CD1c-positive myeloid dendritic cell (primary cell): ENCODE measurements at regions not wholly inside any gene's neighbourhood (a gene's known extent, or its start where the extent isn't known, plus 50 kb on each side); places are given as distances from the start of the nearest gene placed in this dataset.

Experiments
- DNase-seq: peaks from one replicate; pipeline ENCODE4 v3.0.0-alpha.2; 2016; ENCODE audit errors: extremely low spot score

DNA sequence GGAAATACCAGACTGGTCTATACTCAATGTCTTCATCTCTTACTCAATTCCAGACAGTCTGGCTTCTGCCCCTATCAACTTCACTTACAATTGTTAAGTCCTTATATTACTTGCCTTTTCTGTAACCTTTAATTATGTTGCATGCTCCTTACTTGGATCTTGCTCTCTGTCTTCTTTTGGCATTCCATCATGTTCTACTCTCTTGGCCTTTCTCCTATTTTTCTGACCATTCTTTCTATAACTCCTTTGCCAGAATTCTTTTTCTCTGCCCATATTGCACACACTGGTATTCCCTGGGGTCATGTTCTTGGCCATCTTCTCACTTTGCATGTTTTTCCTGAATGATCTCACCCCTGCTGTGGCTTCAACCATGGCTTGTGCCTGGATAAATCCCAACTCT, 209.8 kb upstream of the ZNF462 start:
- no peak for DNase-seq

DNA sequence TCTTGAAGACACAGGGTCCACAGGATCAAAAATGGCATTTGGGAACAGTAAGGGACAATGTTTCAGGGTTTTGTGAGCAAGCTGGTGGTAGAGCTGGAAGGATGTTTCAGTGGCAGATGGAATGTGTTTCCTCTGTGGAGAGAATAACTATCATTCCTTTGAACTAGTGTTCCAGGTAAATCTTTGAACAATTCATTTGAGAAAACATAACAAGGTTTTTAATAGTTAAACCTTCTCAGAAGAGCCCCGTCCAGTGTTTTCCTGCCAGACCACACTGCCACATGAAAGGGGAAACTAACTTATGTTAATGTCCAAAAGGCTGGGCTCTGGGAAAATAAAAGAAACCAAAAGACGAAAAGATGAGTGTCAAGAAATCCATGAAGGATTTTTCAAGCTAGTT, 207.0 kb upstream of the ZNF462 start:
- DNase-seq: no peak

DNA sequence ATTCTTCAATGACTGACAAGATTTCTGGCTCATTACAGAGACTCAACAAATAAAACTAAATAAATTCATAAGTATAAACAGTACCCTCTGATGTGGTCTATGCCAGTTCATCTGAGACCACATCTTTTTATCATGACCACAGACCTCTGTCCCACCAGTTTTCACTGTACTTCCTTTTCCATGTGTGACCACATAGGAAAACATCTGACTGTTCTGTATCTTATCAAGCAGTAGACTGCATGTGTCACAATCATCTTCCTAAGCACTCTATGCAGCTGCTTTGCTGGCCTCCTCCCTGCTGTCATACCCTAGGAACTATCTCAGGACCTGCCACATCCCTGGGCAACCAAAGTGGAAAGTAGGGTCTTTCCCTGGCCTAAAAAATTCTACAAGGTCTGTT, 205.0 kb upstream of the ZNF462 start:
- DNase-seq: no peak

DNA sequence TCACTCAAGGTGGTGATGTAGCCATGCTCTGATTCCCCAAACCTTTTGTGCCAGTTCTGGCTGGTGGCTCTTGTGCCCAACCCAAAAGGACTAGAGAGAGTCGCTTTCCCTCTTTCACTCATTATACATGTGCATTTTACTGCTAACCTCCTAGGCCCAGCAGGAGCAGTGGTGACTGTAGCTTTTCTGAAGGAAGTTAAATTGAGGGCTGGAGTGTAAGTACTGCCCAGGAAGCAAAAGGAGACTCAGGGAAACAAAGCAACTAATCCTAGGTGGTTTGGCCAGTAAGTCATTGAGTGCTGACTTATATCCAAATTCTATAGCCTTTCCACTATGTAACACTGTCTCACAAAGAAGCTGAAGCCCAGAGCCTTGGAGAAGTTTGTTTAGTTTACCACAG, 194.4 kb upstream of the ZNF462 start:
- DNase-seq: no peak

DNA sequence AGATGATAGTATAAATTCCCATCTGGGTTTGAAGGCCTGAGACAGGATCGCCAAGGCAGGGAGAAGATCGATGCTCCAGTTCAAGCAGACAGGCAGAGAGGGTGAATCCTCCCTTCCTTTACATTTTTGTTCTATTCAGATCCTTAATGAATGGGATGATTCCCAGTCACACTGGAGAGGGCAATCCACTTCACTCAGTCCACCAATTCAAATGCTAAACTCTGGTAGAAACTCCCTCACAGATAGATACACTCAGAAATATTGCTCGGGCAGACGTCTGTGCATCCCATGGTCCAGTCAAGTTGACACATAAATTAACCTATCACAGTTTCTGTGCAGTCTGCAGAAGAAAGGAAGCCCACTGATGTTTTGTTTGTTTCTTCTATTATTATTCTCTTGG, 193.1 kb upstream of the ZNF462 start:
- DNase-seq: no peak

DNA sequence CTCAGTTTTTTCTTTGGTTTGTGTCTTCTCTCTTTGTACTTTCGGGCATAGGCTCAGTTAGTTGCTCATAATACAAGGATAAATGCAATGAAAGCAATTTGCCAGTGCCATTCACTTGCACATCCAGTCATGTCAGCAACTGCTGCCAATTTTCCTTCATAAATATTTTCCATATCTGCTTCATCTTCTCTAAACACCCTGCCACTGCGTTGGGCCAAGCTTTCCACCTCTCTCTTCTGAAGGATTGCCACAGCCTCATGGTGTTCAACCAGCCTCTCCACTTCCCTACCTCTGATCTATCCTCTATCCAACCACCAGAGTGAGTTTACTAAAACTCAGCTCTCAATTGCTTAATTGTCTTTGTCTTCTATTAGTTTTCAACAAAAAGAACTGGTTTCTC, 192.5 kb upstream of the ZNF462 start:
- no peak for DNase-seq

DNA sequence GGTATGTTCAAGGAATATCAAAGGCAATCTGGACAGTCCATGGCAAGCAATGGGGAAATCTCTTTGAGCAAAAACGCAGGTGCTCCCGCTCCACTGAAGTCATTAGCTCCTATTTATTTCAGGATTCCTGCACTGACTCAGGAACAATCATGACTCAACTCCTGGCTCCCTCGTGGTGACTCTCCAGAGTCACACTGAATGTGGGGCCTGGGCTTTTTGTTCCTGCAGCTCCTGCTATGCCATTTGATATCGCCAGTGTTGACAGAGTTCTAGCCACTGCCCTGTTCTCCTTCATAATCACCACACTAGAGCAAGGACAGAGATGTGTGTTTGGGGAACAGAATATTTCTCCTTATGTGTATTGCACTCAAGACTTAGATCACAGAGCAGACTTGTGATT, 187.2 kb upstream of the ZNF462 start:
- DNase-seq: no peak

DNA sequence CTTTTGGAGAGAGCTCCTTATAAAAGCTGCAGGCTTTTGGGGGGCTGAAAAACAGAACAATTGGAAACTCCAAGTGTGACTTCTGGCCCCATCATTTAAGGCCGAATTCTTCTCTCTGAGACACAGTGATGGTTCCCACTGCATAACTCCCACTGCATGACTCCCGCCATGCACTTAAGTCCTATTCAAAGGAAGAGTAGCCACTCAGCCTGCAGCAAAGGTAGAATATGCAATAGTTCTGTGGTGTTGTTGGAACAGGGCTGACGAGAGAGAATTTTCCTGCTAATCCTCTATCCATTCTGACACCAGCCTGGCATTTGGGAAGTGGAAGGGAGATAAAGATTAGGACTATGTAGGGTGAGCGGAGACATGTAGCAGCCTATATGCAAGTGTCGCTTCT, 185.6 kb upstream of the ZNF462 start:
- no peak for DNase-seq

DNA sequence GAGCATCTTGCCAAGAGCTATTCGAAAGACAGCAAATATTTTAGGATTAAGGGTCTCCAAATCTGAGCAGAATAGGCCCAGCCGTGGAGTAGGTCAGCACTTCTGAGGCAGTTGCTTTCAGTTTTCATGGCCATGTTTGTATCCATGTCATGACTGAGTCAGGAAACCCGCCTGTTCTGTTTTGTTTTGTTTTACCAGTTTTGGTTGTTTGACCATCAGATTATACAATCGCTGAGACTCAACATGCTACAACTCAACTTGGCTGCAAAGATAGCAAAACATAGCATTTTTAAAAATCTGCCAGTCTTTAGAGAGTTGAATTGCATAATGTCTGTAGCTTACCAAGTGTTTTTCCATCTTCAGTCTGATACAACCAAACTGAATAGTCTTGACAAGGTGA, 185.1 kb upstream of the ZNF462 start:
- no peak for DNase-seq

DNA sequence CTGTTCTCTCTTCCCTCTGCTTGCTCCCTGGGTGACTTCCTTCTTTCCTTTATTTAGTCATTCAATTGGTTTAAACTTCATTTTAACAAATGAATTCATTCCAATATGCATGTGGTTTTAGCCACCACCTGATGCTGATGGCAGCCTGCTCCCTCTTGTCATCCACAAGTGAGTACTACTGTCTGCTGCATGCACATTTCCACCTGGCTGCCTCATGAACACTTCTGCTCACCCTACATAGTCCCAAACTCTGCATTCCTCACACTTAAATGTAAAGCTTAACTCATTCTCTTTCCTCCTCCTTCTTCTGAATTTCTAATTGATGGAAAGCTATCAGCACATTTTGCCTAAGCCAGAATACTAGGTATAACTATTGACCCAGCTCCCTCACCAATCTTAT, 184.7 kb upstream of the ZNF462 start:
- DNase-seq: no peak

DNA sequence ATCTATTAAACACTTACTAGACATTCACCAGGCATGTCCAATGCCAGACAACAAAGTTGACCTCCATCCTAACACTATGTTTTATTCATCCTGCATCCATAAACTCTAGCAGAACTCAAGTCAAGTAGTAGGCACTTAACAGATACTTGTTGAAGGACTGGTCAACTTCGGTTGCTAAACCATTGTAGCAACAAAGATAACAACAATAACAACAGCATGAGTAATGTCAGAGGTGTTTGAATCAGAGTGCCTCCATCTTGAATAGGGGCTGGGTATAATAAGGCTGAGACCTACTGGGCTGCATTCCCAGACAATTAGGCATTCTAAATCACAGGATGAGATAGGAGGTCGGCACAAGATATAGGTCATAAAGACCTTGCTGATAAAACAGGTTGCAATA, 180.5 kb upstream of the ZNF462 start:
- no peak for DNase-seq

DNA sequence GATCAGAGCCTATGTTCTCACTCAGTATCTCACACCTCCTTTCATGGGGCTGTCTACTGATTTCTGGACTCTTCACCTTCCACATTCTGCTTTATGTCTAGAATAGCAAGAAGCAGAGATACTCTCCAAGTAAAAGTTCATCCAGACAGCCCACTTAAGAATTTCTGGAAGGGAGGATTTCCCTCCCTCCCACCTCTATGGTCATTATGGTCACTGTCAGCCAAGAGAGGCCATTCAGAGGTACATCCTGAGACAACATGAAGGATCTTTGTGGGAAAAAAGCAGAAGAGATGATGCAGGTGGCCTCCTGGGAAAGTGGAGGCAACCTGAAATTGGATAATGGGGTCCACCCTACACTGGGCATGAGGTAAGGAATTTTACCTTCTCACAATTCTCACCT, 179.5 kb upstream of the ZNF462 start:
- DNase-seq: no peak

DNA sequence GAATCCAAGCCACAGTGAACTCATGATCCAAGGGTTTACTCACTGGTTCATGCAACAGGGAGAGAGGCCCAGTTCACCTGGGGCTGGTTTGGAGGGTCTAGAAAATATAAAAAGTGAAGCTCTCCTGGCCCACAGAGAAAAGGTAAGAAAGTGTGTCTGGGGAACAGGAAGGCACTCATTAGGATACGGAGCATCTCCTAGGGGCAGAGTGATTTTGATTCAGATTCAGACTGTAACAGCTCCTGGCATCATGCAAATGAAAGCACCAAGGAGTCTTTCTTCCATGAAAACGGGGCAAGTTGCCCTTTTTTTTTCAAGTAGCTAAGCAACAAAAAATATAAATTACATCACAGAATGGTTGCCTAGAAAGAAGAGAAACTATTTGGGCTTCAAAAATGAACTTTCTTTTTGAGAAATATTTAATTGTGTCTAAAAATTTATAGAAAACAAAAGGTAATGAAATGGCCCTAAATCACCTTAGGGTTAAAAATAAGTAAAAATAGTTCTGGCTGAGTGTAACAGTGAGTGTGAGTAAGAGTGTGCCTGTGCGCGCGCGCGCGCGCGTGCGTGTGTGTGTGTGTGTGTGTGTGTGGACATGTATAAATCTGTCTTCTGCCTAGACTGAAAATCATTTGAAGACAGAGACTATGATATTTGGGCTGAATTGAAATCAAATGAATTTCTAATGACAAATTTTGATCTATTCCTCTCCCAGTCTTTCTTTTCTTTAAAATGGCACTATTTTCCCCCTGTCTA, 177.8 kb upstream of the ZNF462 start:
- DNase-seq: no peak

DNA sequence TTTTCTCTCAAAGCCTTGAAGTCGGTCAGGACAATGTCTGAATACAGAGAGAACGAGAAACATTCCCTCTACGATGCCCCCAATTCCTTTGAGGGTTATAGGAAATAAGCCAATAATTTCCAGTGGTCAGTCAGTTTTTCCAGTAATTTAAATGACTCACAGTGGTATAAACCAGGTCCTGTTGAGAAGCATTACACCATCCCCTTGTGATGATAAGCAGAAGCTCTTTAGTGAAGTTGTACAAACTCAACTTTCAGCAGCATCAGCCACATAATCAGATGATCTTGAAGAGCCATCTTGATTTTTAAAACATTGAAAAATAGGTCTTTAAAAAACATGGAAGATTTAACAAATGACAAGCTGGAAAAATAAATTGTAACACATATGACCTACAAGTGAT, 173.9 kb upstream of the ZNF462 start:
- no peak for DNase-seq

DNA sequence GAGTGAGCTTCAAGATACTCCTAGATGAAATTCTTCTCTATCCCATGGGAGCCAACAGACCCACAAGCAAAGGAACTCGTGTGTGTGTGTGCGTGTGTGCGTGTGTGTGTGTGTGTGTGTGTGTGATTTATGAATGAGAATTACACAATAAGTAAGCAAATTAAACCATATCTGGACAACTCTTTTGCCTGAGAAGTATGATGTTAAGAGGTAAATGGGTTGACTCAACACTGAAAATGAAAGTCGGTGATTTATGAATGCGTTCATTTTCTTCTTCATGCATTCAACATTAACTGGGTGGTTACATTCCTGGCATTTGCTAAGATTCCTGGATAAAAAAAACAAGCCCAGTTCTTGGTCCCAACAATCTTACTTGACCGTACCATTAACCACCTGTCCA, 171.3 kb upstream of the ZNF462 start:
- no peak for DNase-seq

DNA sequence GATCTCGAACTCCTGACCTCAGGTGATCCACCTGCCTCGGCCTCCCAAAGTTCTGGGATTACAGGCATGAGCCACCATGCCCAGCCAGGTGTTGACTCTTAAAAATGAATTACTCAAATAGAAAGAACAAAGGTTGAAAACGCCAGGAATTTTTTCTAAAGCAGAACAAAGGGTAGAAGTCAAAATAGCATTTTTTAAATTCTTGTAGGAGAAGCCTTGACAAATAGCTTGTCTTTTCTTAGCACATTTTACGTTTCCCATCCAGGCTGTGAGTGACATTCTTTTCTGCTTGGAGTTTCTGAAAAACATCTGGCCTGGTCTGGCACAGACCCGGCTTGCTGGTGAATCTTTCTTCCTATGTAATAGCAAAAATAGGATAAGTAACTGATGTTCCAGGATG, 169.4 kb upstream of the ZNF462 start:
- DNase-seq: no peak

DNA sequence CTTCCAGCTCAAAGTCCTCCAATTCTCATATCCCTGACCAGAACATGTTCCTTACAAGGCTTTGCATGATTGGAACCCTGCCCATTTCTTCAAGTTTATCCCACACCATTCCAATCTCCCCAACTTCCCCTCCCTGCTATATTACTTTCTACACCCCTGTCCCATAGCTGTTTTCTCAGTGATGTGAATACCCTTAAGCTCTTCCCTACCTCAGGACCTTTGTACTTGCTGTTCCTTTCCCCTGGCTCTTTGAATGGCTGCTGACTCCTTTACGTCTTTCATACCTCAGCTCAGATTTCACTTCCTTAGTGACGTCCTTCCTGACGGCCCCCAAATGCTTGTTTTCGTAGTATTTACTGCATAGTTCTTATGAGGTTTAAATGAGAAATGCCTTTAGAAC, 166.2 kb upstream of the ZNF462 start:
- DNase-seq: no peak

DNA sequence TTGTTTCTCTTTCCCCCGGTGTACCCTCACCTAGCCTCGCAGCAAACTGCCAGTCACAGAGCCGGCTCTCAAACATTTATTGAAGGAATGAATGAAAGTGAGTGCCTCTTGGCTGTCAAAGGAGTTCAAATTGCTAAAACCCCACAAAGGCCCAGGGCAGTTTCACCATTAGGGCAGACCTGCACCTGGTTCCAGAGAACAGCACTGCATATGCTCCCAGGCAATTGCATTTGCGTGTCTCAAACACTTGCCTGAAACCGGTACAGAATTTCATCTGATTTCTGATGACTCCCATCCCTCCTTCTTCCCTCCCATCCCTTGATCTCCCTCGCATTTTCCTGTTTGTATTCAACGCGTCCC, 165.6 kb upstream of the ZNF462 start:
- DNase-seq: no peak

DNA sequence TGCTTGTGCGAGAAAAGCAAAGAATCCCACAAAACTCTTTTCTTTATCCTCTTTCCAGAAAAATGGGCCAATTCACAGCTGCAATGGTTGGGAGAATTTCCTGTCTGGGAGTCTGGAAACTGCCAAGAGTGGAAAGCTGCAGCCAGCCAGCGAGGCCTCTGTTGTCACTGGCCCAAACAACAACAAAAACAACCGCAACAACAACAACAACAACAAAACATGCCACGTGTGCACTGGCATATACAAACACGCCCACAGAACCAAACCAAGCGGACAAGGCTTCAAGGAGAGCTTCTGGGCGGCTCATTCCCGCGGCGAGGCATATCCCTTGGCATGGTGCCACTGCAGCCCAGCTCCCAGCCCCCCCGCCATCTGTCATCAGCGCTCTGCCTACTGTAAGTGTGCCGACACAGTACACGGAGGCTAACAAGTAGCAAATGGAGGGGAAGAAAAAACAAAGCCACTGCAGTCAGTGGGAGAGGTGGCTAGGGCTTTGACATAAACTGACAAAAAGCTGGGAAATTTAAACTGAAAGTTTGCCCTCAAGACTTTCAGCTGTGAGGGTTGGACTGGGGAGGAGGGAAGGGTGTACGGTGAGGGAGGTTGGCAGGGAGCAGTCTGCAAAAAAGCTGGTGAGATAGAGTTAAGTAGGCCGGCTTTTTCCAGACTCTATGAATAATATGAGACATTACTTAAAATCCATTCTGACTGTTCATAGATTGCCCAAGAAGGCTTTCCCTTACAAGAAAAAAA, 165.0 kb upstream of the ZNF462 start:
- DNase-seq: no peak

DNA sequence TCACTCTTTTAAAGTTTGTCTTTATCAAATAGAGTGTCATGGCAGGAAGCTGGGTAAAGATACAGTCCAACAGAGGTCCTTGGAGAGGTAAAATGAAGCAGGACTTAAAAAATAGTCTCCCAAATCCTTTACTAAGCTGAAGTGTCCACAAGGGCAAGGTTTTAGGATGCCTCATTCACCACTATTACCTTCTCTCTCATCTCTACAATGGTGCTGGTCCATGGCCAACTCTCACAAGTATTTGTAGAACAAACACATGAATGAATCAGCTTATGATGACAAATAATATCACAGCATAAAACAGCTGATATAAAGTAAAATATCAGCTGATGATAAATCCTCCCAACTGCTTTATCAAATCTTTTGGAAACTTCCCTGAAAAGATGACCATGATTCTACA, 162.3 kb upstream of the ZNF462 start:
- no peak for DNase-seq

DNA sequence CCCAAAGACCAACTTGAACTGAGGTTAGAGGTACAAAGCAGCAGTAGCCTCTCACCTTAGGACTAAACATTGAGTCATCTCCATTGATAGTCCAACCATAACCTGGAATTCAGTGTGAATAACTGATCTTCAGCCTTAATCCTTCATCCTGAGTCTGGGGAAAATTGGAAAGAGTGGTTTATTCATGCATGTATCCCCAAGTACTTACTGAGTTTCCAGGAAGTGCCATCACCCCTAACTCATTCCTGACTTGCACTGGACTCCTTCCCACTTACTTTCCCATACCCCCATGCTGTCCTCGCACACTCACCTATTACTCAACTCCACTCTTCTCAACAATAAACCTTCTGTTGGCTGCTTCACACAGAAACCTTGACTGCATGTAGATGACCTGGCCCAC, 161.4 kb upstream of the ZNF462 start:
- DNase-seq: no peak

DNA sequence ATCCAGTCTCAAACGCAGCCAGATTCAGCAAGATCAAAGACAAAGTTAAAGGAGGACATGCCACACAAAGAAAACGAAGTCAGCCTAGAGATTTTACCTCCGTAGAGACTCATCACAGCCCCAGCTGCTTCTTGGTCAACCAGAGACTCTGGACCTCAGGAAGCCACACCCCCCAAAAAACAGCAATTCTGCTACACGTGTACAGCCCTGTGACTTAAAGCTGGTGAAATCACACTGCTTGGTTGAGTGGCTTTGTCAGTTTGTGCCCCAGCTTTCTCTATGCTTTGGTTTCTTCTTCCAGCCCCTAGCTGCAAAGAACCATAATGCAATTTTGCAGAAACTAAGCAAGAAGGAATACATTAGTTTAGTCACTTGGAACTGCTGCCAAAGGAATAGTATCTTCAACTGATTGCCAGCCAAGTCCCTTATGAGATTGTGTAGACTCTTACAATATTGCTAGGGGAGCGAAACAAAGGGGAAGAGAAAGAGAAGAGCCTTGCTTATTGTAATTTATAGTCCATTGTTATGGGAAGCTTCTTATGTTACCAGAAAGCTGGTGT, 158.8 kb upstream of the ZNF462 start:
- DNase-seq: no peak

DNA sequence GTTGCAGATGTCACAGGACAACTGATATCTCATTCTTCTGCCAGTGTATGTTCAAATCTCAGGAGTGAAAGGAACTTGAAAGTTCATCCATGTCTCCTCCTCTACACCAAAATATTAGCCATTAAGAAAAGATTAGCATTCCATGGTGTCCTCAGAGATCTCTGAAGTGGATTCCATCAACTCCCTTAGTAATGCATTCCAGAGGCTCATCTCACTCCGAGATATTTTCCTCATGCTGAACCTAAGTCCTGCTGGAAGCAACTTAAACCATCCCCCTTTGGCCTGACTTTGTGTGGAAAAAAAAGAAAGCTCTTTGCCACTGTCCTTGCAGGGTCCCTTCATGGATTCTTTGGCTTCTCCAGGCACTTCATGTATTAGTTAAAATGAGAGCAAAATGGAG, 155.7 kb upstream of the ZNF462 start:
- DNase-seq: no peak
